HG02588 (cell line): ENCODE measurements at regions not wholly inside any gene's neighbourhood (a gene's known extent, or its start where the extent isn't known, plus 50 kb on each side); places are given as distances from the start of the nearest gene placed in this dataset.

Source experiments
- ATAC-seq: cut with Tn5 transposase; IDR thresholded peaks from one replicate; pipeline ENCODE4 v1.9.1; 2021; ENCODE audit warnings: mild to moderate bottlenecking, moderate library complexity; ENCODE audit not compliant: unreplicated experiment

GRCh38 chr16:73505577-73505976 is 457.6 kb upstream of the ZFHX3 start:
- no peak for ATAC-seq

- ATAC-seq, result no peak
Observed at GRCh38 chr16:73504591-73505575, 457.0 kb upstream of the ZFHX3 start.

GRCh38 chr16:73503093-73503492 is 455.2 kb upstream of the ZFHX3 start:
- no peak for ATAC-seq

- no peak for ATAC-seq
Observed at GRCh38 chr16:73499276-73499675, 451.3 kb upstream of the ZFHX3 start.

GRCh38 chr16:73485880-73486279 is 438.0 kb upstream of the ZFHX3 start:
- no peak for ATAC-seq

GRCh38 chr16:73483934-73484711 is 436.2 kb upstream of the ZFHX3 start:
- ATAC-seq, result no peak

- no peak for ATAC-seq
Observed at GRCh38 chr16:73483076-73483791, 435.3 kb upstream of the ZFHX3 start.

GRCh38 chr16:73482310-73482709 is 434.4 kb upstream of the ZFHX3 start:
- no peak for ATAC-seq

- ATAC-seq, result no peak
Observed at GRCh38 chr16:73480381-73480780, 432.5 kb upstream of the ZFHX3 start.

GRCh38 chr16:73473713-73474112 is 425.8 kb upstream of the ZFHX3 start:
- no peak for ATAC-seq

- ATAC-seq, result no peak
Observed at GRCh38 chr16:73464834-73465233, 416.9 kb upstream of the ZFHX3 start.

- ATAC-seq, result no peak
Observed at GRCh38 chr16:73459586-73459985, 411.7 kb upstream of the ZFHX3 start.

- ATAC-seq, result no peak
Observed at GRCh38 chr16:73457851-73458250, 409.9 kb upstream of the ZFHX3 start.

GRCh38 chr16:73448970-73449369 is 401.0 kb upstream of the ZFHX3 start:
- ATAC-seq, result no peak

GRCh38 chr16:73447846-73448245 is 399.9 kb upstream of the ZFHX3 start:
- ATAC-seq, result no peak

- no peak for ATAC-seq
Observed at GRCh38 chr16:73434621-73435020, 386.7 kb upstream of the ZFHX3 start.

GRCh38 chr16:73433731-73434307 is 385.9 kb upstream of the ZFHX3 start:
- ATAC-seq, result no peak

- no peak for ATAC-seq
Observed at GRCh38 chr16:73432850-73433730, 385.2 kb upstream of the ZFHX3 start.

- ATAC-seq, result no peak
Observed at GRCh38 chr16:73430138-73430537, 382.2 kb upstream of the ZFHX3 start.

GRCh38 chr16:73428121-73428520 is 380.2 kb upstream of the ZFHX3 start:
- no peak for ATAC-seq
